Left renal pelvis (tissue), 4 donors: ENCODE measurements at regions not wholly inside any gene's neighbourhood (a gene's known extent, or its start where the extent isn't known, plus 50 kb on each side); places are given as distances from the start of the nearest gene placed in this dataset.

Experiments used
- DNase-seq, 4 donors: peaks; one replicate each; pipeline ENCODE4 v3.0.0-alpha.2; 2013; ENCODE audit warnings: low read depth in 4 of 4, low spot score in 3 of 4

DNA sequence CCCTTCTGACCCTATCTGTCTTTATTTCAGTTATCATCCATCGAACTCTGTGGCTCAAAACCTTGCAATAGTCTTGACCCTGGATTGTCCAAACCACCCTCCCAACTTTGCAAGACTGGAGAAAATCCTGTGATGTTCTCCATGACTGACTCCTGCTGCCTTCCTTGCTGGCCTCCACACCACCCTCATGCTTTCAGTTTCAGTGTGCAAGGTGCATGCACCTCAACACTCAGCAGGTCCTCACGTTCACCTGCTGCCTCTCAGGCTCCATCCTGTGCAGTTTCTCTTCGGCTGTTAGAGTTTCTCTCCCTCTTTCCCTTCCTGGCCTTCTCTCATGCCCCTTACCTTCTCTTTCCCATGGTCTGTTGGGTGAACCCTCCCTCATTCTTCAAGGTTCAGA is 59.4 kb upstream of the ASIC2 start:
- DNase-seq, result no peak

- DNase-seq, result no peak
These were observed 63.2 kb upstream of the ASIC2 start for GRCh38 chr17:33356266-33356665.

GRCh38 chr17:33363475-33363874 is 70.4 kb upstream of the ASIC2 start:
- DNase-seq, result no peak

- DNase-seq, result no peak
These were observed 73.9 kb upstream of the ASIC2 start for GRCh38 chr17:33366960-33367359.

GRCh38 chr17:33369149-33369548 is 76.1 kb upstream of the ASIC2 start:
- no peak for DNase-seq

- DNase-seq, result no peak
These were observed 76.8 kb upstream of the ASIC2 start for GRCh38 chr17:33369876-33370275.

- no peak for DNase-seq
These were observed 77.3 kb upstream of the ASIC2 start for GRCh38 chr17:33370401-33370800.

- no peak for DNase-seq
These were observed 78.3 kb upstream of the ASIC2 start for GRCh38 chr17:33371377-33371776.

GRCh38 chr17:33373273-33373672 is 80.2 kb upstream of the ASIC2 start:
- no peak for DNase-seq

GRCh38 chr17:33375103-33375502 is 82.0 kb upstream of the ASIC2 start:
- DNase-seq, result no peak

DNA sequence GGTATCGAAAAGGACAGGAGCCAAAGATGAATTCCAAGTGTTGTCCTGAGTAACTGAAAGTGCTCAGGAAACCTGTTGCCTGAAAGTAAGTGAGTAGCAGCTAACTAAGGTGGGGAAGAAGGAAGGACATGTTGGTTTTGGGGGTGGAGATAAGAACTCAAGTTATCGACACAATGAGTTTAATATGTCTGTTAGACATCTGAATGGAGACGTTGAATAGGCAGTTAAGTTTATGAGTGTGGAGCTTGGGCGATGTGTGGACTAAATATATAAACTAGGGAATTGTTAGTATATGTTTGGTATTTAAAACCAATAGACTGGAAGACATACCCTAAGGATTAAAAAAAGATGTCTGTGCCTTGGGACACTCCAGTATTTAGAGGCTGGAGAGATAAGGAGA is 82.7 kb upstream of the ASIC2 start:
- no peak for DNase-seq

DNA sequence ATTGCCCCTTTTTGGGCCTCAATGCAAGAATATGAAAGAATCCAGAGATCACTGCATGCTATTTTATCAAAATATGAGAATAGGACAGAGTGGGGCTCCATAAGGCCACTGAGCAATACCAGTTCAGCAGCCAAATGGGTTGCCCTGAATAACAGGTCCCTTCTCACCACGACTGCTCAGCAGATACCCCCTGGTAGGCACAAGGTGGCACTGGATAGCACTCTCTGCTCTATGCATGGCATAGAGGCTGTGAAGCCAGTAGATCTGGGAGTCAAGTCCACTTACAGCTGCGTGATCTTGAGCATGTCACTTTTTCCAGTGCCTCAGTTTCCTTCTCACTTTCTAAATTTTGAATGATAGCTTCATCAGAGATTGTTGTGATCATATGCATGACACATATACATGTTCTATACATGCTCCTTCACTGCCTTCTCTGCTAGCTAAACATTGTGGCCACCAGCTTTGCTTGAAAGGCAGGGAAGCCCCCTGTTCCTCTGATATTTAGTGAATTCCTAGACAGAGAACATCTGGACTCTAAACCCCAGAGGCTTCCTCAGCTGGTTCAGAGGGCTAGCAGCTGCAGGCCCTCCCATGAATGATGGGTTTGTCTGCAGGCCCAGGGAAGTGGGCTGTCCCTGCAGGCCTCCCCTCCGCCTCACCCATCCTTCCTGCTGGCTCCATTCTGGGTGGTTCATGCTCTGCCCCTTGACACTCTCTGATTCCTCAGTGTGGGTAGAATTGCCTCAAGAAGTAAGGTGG is 84.9 kb upstream of the ASIC2 start:
- no peak for DNase-seq

- peak in 1 of 4 donors; percentile 22 for DNase-seq
These were observed 88.1 kb upstream of the ASIC2 start for GRCh38 chr17:33381201-33381600.

GRCh38 chr17:33383488-33384023 is 90.5 kb upstream of the ASIC2 start:
- no peak for DNase-seq

GRCh38 chr17:33385133-33385532 is 92.0 kb upstream of the ASIC2 start:
- no peak for DNase-seq

GRCh38 chr17:33385713-33386112 is 92.6 kb upstream of the ASIC2 start:
- no peak for DNase-seq

GRCh38 chr17:33387406-33387805 is 94.3 kb upstream of the ASIC2 start:
- no peak for DNase-seq

GRCh38 chr17:33389504-33390135 is 96.5 kb upstream of the ASIC2 start:
- no peak for DNase-seq

DNA sequence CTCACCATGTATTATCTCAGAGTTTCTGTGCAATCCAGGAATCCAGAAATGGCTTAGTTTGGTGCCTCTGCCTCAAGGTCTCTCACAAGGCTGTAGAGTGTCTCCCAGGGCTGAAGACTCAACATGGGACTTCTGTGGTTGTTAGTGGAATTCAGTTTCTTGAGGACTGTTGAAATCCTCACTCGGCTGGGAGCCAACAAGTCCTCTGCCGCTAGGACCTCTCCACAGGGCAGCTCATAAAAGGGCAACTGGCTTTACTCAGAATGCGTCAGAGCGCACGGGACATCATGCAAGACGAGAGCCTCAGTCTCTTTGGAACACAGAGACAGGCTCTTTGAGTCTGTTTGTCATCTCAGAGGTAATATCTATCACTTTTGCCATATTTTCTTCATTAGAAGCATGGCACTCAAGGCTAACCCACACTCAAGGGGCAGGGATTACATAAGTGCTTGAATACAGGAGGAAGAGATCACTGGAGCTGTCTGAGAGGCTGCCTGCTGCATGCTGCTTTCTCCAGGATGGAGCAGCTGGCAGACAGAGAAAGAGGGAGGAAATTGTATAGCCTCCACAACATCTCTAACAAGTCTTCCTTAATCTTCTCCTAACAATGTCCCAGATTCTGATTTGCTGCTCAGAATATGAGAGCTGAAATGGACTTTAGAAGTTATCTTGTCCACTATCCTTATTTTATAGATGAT is 97.5 kb upstream of the ASIC2 start:
- no peak for DNase-seq

DNA sequence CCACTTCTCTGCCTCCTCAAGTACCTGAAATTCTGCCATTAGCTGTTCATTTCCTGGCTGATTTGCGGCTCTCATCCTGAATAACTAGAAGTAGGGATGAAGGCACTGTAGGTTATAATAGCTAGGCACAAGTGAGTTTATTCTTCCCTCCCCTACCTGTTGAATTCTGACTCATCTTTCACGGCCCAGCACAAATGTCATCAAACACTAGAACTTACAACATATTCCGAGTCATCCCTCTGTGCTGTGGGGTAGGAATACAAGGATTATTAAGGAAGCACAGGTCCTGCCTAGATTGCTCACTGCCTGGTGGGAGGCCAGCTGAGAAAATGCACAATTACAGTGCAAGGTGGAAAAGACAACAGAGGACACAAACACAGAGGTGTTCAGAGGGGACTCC is 103.7 kb upstream of the ASIC2 start:
- no peak for DNase-seq

DNA sequence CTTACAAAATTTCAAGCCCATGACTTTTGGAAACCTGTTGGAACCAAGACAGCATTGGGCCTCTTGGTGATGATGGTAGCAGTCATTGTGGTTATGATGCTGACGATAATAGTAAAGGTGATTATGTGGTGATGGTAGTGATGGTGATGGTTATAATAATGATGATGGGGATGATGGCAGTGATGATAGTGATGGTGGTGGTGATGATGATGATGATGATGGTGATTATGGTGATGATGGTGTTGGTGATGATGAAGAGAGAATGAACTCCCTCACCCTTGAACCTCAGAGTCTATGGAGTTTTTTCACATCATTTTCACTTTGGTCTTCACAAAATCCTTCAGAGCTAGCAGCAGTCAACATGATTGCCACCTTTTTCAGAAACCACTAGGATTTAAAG is 105.3 kb upstream of the ASIC2 start:
- DNase-seq, result no peak

- no peak for DNase-seq
These were observed 108.2 kb upstream of the ASIC2 start for GRCh38 chr17:33401249-33401648.
